ENCODE measurements at regions not wholly inside any gene's neighbourhood (a gene's known extent, or its start where the extent isn't known, plus 50 kb on each side); places are given as distances from the start of the nearest gene placed in this dataset.

- no peak for TF ChIP-seq CTCF (IDR thresholded peaks at IDR 0.05)
- no peak for TF ChIP-seq ZFX (IDR thresholded peaks at IDR 0.05; ENCODE audit: borderline replicate concordance)
Observed at GRCh38 chr4:103802766-103803165, 83.0 kb upstream of the TACR3 start.
